Retinal pigment epithelial cell (primary cell): ENCODE measurements at regions not wholly inside any gene's neighbourhood (a gene's known extent, or its start where the extent isn't known, plus 50 kb on each side); places are given as distances from the start of the nearest gene placed in this dataset.

Experiments
- DNase-seq: peaks from one replicate; pipeline ENCODE4 v3.0.0-alpha.2; 2010; ENCODE audit warnings: low read depth
- H3K4me3 ChIP-seq: 2 replicates; pipeline ENCODE4 v1.5.1; 2011; ENCODE audit warnings: mild to moderate bottlenecking, low read length, control low read depth, moderate library complexity
- TF ChIP-seq, protein P1 (sequence below): conservative IDR thresholded peaks from 2 replicates; pipeline ENCODE4 v1.5.1; 2011; ENCODE audit warnings: low read depth, low read length, control low read depth, inconsistent platforms

GRCh38 chr1:114316204-114316603 is 162.5 kb upstream of the SYT6 start:
- DNase-seq = no peak
- H3K4me3 ChIP-seq = no peak overlapping the region
- TF ChIP-seq, protein P1, sequence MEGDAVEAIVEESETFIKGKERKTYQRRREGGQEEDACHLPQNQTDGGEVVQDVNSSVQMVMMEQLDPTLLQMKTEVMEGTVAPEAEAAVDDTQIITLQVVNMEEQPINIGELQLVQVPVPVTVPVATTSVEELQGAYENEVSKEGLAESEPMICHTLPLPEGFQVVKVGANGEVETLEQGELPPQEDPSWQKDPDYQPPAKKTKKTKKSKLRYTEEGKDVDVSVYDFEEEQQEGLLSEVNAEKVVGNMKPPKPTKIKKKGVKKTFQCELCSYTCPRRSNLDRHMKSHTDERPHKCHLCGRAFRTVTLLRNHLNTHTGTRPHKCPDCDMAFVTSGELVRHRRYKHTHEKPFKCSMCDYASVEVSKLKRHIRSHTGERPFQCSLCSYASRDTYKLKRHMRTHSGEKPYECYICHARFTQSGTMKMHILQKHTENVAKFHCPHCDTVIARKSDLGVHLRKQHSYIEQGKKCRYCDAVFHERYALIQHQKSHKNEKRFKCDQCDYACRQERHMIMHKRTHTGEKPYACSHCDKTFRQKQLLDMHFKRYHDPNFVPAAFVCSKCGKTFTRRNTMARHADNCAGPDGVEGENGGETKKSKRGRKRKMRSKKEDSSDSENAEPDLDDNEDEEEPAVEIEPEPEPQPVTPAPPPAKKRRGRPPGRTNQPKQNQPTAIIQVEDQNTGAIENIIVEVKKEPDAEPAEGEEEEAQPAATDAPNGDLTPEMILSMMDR = no peak

DNA sequence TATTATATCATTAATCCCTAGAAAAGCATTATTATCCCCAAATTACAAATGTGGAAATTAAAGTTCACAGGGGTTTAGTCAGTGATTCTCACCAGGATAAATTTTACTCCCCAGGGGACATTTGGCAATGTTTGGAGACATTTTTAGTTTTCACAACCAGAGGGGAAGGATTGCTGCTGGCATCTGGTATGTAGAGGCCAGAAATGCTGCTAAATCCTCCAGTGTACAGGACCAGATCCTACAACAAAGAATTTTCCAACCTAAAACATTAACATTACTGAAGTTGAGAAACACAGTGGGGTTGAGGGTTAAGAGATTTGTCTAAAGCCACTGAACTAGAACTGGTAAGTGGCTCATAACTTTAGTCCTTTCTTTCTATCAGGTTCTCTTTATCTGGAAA is 162.0 kb upstream of the SYT6 start:
- H3K4me3 ChIP-seq = no peak overlapping the region
- no peak for DNase-seq
- TF ChIP-seq, protein P1 = no peak

DNA sequence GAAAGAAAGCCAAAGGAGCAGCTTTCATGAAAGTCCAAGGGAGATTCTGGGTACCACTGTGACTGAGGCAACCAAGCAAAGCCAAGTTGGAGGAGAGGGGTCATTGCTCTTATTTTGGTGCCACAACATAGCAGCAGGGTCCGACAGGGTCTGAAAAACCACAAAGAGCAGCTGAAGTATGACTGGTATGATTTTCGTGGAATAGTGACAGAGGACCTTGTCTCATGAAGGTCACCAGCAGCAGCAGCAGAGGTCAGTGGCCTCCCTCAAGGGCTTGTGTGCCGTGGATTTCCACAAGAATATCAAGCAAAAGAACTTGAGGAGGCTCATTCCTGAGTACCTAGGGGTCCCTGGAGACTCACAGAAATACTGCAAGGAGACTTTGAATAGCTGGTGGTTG is 160.9 kb upstream of the SYT6 start:
- no peak for DNase-seq
- TF ChIP-seq, protein P1 = no peak
- H3K4me3 ChIP-seq = no peak overlapping the region

- no peak for DNase-seq
- TF ChIP-seq, protein P1 = no peak
- H3K4me3 ChIP-seq = no peak overlapping the region
Measured at GRCh38 chr1:114314098-114314497, 160.4 kb upstream of the SYT6 start.

- peak; percentile 62 for DNase-seq
- TF ChIP-seq, protein P1 = no peak
Measured at GRCh38 chr1:114310695-114311271, 157.1 kb upstream of the SYT6 start.

DNA sequence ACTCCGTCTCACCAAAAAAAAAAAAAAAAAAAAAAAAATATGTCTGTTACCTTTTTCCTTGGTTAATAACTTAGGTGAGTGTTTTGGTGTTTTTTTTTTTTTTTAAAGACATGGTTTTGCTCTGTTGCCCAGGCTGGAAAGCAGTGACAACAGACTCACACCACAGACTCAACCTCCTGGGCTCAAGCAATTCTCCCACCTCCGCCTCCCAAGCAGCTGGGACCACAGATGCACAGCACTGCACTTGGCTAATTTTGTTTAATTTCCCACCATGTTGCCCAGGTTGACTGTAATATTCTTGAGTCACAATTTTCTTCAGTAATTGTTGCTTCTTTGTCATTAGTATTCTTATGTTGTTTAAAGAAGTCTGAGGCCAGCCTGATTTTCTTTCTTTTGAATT is 149.2 kb upstream of the SYT6 start:
- TF ChIP-seq, protein P1 = no peak
- no peak overlapping the region for H3K4me3 ChIP-seq
- DNase-seq = no peak

More at GRCh38 chr1:114310695-114311271, 157.1 kb upstream of the SYT6 start:
- no peak overlapping the region for H3K4me3 ChIP-seq

- TF ChIP-seq, protein P1 = no peak
- no peak overlapping the region for H3K4me3 ChIP-seq
- no peak for DNase-seq
Measured at GRCh38 chr1:114299331-114299975, 145.8 kb upstream of the SYT6 start.
